IPS-15b (cell line): ENCODE measurements at regions not wholly inside any gene's neighbourhood (a gene's known extent, or its start where the extent isn't known, plus 50 kb on each side); places are given as distances from the start of the nearest gene placed in this dataset.

Experiments used
- H3K27me3 ChIP-seq: one replicate; pipeline ENCODE4 v1.6.1; 2013; ENCODE audit warnings: low read length; ENCODE audit not compliant: control insufficient read depth, insufficient read depth
- H3K36me3 ChIP-seq: one replicate; pipeline ENCODE4 v1.6.1; 2013; ENCODE audit warnings: low read length; ENCODE audit not compliant: control insufficient read depth, insufficient read depth
- H3K4me1 ChIP-seq: one replicate; pipeline ENCODE4 v1.6.1; 2013; ENCODE audit warnings: mild to moderate bottlenecking, low read length; ENCODE audit not compliant: control insufficient read depth, insufficient read depth
- H3K4me3 ChIP-seq: one replicate; pipeline ENCODE4 v1.5.1; 2013; ENCODE audit warnings: low read depth, low read length
- H3K9ac ChIP-seq: one replicate; pipeline ENCODE4 v1.6.1; 2013; ENCODE audit warnings: low read depth, mild to moderate bottlenecking, low read length
- H3K9me3 ChIP-seq: one replicate; pipeline ENCODE4 v1.6.1; 2013; ENCODE audit warnings: mild to moderate bottlenecking, low read length; ENCODE audit not compliant: control insufficient read depth, insufficient read depth

DNA sequence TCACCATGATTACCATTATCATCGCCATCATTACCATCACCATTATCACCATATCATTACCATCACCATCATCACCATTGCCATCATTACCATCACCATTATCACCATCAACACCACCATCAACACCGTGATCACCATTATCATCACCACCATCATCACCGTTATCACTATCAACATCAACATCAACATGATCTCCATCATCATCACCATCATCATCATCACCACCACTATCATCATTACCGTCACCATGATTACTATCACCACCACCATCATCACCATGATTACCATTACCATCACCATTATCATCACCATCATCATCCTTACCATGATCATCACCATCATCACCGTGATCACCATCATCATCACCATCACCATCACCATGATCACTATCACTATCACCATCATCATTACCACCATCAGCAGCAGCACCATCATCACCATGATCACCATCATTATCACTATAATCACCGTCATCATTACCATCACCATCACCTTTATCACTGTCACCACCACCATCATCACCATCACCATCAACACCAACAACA, 753.7 kb downstream of the BRD1 start:
- H3K27me3 ChIP-seq: no peaks in the 10 kb centered on the region

DNA sequence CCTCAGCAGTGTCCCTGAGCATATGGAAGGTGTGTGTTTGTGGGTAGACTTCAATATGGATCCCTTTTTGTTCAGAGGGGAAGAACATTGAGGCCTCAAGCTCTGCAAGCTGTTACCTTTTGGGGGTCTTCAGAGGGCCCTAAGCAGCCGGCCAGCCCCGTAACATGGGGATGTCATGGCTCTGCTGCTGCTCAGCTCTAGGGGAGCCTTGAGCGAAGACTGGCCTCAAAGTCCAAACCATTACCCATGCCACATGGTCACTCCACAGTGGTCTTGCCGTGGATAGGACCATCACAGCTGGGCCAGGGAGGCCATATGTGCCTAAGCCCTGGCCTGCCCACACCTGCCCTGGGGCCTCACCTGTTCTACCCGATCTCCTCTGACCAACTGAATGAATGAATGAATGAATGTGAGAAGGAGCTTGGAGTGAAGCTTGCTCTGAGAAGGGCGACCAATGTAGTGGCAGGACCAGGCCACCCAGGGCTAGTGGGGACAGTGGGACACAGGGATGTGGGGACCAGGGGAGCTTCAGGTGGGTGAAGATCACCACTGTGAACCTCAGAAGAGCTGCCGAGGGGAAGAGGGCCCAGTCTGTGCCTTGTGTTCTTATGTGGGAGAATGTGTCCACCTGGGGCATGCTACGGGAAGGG, 754.6 kb downstream of the BRD1 start:
- Histone ChIP-seq H3K4me3 (no peak overlapping the region), H3K9me3 (no peaks in the 10 kb centered on the region), H3K4me1 (no peaks in the 10 kb centered on the region), H3K36me3 (no peaks in the 10 kb centered on the region), H3K9ac (no peak overlapping the region), H3K27me3 (no peaks in the 10 kb centered on the region)

More for the DNA sequence above, 753.7 kb downstream of the BRD1 start:
- Histone ChIP-seq H3K9ac (no peak overlapping the region), H3K4me1 (no peaks in the 10 kb centered on the region), H3K4me3 (no peak overlapping the region), H3K9me3 (no peaks in the 10 kb centered on the region), H3K36me3 (no peaks in the 10 kb centered on the region)

DNA sequence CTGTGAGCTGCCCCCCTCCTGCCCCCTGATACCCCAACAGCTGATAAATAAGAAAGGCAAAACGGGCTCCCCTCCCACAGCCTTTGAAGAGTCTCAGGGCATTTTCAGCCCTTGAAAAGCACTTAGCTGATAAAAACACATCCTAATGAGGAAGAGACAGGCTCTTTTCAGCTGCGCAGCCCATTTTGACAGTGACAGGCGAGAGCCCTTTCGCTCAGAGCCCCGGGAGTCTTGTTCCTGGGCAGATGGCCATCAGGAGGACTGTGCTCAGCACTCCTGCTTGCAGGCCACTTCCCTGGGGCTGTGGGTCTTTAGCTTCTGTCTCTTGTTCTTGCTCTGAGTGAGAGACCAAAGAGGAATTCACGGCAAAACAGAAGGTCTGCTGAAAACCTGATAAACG, 757.2 kb downstream of the BRD1 start:
- Histone ChIP-seq H3K4me3 (no peak overlapping the region), H3K9me3 (no peaks in the 10 kb centered on the region), H3K27me3 (no peaks in the 10 kb centered on the region), H3K4me1 (no peaks in the 10 kb centered on the region), H3K36me3 (no peaks in the 10 kb centered on the region), H3K9ac (no peak overlapping the region)

DNA sequence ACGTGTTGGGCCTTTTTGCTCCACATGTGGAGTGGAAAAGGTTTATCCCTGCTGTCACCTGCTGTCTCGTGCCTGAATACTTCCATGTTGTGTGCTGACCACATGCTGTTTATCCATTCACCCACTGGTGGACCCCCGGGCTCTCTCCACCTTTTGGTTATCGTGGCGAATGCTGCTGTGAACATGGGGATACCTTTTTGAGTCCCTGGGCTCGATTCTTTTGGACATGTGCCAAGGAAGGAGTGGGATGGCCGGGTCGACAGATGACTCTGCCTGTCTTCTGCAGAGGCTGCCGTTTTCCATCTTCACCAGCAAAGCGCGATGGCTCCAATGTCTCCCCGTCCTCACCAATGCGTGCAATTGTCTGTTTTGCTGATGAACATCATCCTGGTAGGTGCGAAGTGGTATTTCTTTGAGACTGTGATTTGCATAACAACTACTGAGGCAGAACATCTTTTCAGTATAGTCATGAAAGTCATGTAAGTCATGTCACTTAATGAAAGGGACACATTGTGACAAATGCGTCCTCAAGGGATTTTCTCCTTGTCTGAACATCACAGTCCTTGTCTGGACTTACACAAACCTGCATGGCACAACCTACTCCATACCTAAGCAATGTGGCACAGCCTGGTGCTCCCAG, 758.7 kb downstream of the BRD1 start:
- H3K9ac ChIP-seq: no peak overlapping the region
- H3K4me1 ChIP-seq: no peaks in the 10 kb centered on the region
- H3K36me3 ChIP-seq: no peaks in the 10 kb centered on the region
- H3K27me3 ChIP-seq: no peaks in the 10 kb centered on the region
- no peak overlapping the region for H3K4me3 ChIP-seq
- no peaks in the 10 kb centered on the region for H3K9me3 ChIP-seq

DNA sequence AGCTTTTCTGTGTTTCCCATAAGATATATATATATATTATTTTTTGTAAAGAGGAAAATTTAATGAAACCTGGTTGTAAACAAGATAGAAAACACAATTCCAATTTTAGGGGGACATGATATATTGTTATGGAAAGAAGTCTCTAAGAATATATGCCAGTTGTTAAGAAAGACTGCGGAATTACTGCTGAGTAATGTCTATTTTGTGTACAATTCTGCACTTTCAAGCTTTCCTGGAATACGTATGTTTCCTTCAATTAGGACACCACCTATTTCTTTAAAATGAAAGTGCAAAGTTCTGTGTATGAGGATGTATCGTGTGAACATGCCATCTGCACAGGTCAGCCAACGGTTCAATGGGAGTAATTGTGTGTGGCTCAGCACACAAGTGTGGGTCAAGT, 760.2 kb downstream of the BRD1 start:
- H3K9me3 ChIP-seq: no peaks in the 10 kb centered on the region
- peaks cover 5% of the 10 kb centered on the region for H3K4me1 ChIP-seq
- H3K27me3 ChIP-seq: no peaks in the 10 kb centered on the region
- no peaks in the 10 kb centered on the region for H3K36me3 ChIP-seq
- H3K4me3 ChIP-seq: no peak overlapping the region
- no peak overlapping the region for H3K9ac ChIP-seq

DNA sequence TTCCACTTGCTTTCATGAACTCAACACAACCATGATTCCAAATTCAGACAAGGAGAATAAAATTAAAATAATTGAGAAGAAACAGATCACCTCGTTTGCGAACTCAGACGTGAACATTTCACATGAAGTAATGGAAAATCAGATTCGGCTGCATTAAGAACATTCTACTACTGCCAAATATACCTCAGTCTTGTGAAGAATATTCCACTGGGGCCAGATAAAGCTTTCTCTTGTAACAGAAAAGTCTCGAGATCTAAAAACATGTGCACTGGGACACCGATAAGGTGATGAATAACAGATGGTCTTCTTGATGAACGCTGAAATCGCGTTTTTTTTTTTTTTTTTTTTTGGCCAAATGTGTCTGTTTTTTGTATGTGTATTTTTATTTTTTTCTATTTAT, 761.1 kb downstream of the BRD1 start:
- Histone ChIP-seq H3K36me3 (no peaks in the 10 kb centered on the region), H3K27me3 (no peaks in the 10 kb centered on the region), H3K9me3 (no peaks in the 10 kb centered on the region), H3K9ac (no peak overlapping the region), H3K4me1 (peaks cover 5% of the 10 kb centered on the region), H3K4me3 (no peak overlapping the region)

DNA sequence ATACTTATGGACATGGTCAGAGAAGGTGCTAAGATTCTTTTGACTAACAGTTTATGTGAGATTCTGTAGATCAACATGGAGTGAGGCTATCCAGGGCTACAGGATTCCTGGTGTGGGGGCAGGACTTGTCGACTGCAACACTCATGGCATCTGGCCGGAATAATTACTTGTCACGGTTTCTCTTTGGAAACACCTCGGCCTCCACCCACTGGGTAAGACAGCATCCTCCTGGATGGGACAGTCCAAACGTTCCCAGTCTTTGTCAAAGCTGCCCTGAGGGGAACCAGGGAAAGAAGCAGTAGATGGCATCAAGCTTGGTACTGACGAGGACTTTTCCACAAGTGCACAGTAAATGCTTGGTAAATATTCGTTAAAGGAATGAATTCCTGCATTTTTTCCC, 762.8 kb downstream of the BRD1 start:
- Histone ChIP-seq H3K4me3 (no peak overlapping the region), H3K4me1 (peaks cover 5% of the 10 kb centered on the region), H3K9me3 (no peaks in the 10 kb centered on the region), H3K36me3 (no peaks in the 10 kb centered on the region), H3K9ac (no peak overlapping the region), H3K27me3 (no peaks in the 10 kb centered on the region)

DNA sequence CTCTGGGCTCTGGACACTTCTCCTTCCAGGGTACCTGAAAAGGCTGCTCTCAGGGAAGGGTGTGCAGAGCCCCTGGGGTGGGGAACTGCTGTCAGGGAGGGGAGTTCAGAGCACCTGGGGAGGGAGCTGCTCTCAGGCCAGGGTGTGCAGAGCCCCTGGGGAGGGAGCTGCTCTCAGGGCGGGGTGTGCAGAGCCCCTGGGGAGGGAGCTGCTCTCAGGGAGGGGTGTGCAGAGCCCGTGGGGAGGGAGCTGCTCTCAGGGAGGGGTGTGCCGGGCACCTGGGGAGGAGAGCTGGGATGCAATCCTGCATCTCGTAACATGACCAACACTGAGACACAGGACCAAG, 764.2 kb downstream of the BRD1 start:
- no peaks in the 10 kb centered on the region for H3K27me3 ChIP-seq
- no peak overlapping the region for H3K9ac ChIP-seq
- no peak overlapping the region for H3K4me3 ChIP-seq
- no peaks in the 10 kb centered on the region for H3K9me3 ChIP-seq
- peaks cover 5% of the 10 kb centered on the region for H3K4me1 ChIP-seq
- H3K36me3 ChIP-seq: no peaks in the 10 kb centered on the region

DNA sequence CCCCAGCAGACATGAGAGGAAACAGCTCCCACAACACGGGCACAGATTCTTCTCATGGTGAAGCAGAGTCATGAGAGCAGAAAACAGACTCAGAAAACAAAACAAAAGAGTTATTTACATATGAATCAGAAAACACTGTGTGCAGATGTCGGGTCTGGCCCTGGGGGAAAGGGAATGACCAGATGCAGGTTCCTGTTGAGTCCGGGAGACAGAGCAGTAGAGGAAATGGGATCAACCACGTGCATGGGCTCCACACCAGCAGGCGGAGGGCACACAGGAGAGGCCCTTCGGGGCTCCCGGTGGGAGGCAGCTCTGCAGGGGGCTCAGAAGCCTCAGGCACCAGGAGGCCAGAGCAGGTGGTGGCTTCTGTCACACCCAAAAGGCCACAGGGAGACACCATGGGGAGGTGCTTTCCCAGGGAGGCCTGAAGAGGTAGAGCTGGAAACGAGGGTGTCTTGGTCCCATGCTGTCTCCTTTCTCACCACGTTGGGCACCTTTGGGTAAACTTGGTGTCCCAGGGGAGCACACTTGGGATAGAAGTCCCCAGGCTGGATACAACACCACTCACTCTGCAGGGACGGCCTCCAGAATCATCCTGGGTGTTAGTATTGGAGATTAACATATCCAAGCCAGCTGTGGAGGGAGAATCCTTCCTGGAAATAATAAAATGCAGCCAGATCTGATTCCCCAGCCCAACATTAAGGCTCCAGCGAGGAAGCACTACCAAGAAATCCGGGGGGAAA, 764.7 kb downstream of the BRD1 start:
- H3K4me1 ChIP-seq: peaks cover 5% of the 10 kb centered on the region
- H3K36me3 ChIP-seq: no peaks in the 10 kb centered on the region
- no peak overlapping the region for H3K9ac ChIP-seq
- H3K27me3 ChIP-seq: no peaks in the 10 kb centered on the region
- H3K4me3 ChIP-seq: no peak overlapping the region
- no peaks in the 10 kb centered on the region for H3K9me3 ChIP-seq

DNA sequence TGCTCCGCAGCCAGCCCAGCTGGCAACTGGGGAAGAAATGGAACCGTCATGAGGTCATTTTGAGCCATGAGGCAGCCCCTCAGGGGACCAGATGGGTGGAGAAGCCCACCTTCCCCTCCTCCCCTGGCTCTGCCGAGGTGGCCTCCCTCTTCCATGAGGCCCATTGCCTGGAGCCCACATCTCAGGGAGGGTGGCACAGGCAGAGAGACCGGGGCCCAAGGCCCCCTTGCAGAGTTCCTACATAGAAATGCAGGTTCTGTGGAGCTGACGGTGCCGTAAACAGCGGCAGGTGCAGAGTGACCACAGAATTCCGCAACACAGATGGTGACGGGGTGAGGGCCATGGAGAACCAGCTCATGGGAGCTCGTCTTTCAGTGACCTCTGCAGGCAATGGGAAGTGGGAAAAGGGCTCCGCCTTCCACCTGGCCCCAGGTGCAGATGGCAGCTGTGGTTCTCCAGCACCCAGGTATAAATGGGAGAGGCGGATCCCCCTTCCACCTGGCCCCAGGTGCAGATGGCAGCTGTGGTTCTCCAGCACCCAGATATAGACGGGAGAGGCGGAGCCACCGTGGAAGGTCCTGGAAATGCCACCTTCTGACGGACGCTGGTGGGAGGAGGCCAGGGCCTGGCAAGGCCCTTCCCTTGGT, 765.4 kb downstream of the BRD1 start:
- no peak overlapping the region for H3K9ac ChIP-seq
- no peaks in the 10 kb centered on the region for H3K27me3 ChIP-seq
- H3K36me3 ChIP-seq: no peaks in the 10 kb centered on the region
- no peak overlapping the region for H3K4me3 ChIP-seq
- peaks cover 5% of the 10 kb centered on the region for H3K4me1 ChIP-seq
- no peaks in the 10 kb centered on the region for H3K9me3 ChIP-seq

DNA sequence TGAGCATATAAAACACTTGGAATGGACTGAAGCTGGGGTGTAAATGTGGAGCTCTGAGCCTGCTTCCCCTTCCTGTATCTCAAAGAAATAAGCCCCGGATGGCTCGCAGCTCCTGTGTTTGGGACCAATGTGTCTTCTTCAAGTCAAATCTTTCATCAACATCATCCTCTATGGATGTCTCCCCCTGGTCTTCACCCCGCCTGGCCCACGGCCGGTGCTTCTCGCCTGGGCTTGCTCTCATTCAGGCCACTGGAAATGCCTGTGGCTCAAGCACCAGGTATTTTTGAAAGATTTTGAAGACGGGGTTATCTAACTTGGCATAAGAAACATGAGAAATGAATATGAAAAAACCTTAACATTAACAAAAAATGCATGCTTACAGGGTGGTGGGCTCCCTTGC, 769.8 kb downstream of the BRD1 start:
- H3K4me3 ChIP-seq: no peak overlapping the region
- H3K27me3 ChIP-seq: no peaks in the 10 kb centered on the region
- H3K9ac ChIP-seq: no peak overlapping the region
- H3K4me1 ChIP-seq: peaks cover 9% of the 10 kb centered on the region
- no peaks in the 10 kb centered on the region for H3K9me3 ChIP-seq
- H3K36me3 ChIP-seq: no peaks in the 10 kb centered on the region
